GM12872 (cell line): ENCODE measurements at regions not wholly inside any gene's neighbourhood (a gene's known extent, or its start where the extent isn't known, plus 50 kb on each side); places are given as distances from the start of the nearest gene placed in this dataset.

Experiments
- TF ChIP-seq, protein P1 (sequence below): IDR thresholded peaks from 3 replicates; pipeline ENCODE4 v1.5.1; 2011; ENCODE audit warnings: low read depth, mild to moderate bottlenecking, low read length, moderate library complexity; ENCODE audit not compliant: insufficient read depth

DNA sequence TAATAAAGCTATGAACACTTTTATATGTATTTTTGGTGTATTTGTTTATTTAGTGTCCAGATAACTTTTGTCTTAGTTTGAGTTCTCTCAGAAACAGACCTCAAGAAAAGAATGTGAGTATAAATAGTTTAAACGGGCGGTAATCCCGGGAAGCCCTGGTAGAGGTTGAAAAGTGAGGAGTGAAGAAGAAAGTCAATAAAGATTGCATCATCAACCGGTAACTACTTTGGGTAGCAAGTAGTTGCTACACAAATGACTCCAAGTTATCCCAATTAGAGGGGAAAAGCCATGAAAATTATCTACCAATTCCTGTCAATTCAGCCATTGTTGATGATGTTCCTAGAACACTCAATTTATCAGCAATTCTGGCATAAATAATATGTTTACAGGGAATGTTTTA is 870.3 kb upstream of the RAG2 start:
- TF ChIP-seq, protein P1, sequence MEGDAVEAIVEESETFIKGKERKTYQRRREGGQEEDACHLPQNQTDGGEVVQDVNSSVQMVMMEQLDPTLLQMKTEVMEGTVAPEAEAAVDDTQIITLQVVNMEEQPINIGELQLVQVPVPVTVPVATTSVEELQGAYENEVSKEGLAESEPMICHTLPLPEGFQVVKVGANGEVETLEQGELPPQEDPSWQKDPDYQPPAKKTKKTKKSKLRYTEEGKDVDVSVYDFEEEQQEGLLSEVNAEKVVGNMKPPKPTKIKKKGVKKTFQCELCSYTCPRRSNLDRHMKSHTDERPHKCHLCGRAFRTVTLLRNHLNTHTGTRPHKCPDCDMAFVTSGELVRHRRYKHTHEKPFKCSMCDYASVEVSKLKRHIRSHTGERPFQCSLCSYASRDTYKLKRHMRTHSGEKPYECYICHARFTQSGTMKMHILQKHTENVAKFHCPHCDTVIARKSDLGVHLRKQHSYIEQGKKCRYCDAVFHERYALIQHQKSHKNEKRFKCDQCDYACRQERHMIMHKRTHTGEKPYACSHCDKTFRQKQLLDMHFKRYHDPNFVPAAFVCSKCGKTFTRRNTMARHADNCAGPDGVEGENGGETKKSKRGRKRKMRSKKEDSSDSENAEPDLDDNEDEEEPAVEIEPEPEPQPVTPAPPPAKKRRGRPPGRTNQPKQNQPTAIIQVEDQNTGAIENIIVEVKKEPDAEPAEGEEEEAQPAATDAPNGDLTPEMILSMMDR = no peak

DNA sequence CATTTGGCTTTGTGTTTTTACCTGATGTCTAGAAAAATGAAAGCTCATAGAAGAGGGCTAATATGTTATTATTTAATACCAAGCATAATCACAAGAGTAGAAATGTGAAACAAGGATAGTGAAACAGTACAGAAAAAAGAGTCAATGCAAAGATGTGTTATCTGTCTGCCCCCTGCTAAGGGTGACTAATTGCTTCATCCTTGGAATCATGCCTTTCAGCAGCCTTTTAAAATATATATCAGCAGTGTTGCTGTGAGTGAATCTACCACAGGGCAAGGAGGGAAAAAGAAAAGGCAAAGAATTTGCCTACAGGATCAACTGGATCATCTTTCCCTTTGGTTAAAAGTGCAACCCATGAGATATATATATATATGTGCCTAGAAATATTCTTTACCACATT is 867.2 kb upstream of the RAG2 start:
- TF ChIP-seq, protein P1 = no peak

DNA sequence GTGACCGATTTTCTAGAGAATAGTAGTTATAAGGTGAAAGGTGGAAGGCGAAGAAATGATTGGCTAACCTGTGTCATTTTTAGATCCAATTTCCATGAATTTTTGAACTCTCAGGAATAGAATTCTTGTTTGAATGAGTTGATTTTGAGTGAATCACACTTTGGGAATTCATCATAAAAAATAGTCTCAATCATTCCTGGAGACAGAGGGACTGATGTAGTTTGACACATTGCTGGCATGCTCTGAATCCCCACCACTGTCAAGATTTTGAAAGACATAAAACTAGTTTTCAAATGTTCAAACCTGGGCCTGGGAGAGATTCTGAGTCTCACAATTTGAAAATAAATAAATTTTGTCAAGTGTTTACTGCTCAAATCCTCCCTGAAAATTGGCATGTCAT is 861.4 kb upstream of the RAG2 start:
- TF ChIP-seq, protein P1 = no peak

DNA sequence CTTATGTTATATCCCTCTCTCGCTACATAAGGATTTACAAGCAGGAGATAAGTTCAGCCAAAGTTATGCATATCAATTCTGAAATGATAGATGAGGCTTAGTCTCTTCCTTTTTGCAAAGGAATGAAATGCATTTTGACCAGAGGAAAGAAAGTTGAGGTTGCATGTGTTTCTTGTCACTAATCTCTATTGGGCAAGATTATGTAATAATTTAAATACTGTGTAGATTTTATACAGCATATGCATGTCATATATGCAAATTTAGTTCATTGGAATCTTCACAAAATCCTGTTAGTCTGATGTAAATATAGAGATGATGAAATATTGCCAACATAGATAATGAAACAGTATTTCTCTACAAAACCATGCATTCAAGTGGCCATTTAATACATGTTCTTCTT is 858.7 kb upstream of the RAG2 start:
- TF ChIP-seq, protein P1 = no peak

DNA sequence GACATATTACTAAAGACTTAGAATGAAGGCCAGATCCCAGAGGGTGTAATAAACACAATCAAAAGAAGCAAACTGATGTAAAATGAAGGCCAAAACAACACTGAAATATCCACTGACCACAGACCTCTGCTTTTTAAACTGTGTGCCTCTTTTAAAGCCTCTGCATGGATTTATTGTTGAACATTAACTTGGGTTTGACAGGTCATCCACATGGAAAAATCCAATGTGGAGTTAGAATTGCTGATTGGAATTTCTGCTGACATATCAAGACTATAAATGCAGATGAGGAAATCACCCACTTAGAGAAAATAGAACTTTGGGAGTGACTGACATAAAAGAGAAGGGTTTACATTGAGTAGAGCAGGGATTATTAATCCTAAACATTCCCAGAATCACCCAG is 853.9 kb upstream of the RAG2 start:
- TF ChIP-seq, protein P1 = no peak

DNA sequence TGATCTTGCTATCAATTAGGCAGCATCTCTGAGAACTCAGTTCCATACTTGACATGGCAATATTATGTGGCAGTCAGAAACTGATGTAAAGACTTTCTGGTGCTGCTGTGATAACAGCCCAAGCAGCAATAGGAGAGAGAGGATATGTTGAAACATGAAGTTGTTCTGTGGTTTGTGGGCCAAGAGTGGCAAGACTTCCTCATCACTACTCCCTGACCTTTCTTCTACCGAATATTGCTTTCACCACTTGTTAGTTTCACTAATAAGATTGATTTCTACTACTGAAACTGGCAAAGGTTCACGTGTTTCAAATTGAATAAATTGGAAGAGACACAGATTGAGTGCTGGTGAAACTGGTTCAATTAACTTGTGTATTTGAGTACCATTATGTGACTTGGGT is 852.6 kb upstream of the RAG2 start:
- TF ChIP-seq, protein P1 = no peak

DNA sequence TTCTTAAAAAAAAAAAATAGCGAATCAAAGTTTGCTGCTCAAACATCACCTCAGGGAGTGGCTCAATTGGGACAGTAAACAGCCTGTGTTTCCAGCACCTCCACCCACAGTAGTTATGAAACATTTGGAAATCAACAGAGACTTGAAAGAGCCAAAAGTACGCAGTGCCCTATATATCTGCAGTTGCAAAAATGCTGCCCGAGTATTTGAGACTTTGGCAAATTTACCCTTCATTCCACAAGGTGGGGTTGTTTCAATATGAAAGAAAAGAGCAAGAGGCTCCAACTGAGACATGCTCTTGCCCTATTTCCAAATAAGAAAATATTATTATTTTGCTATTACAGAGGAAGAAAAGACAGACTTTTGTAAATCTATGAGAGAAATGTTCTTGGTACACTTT is 851.1 kb upstream of the RAG2 start:
- TF ChIP-seq, protein P1 = no peak

DNA sequence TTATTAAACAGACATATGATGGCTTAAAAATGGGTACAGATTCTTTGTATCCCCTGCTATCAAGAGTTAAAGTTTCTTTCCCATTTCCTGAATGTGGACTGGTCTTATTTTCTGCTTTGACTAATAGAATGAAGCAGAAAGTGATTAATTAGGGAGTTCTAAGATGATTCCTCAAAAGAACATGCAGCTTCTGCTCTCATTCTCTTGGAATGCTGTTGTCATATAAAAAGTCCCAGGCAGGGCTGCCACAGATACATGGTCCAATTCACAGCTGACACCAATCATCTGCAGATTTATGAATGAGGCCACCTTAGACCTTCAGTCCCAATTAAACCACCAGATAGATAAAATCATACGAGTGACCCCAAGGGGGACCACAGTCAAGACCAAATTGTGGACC is 844.5 kb upstream of the RAG2 start:
- TF ChIP-seq, protein P1 = no peak
